ENCODE measurements at regions not wholly inside any gene's neighbourhood (a gene's known extent, or its start where the extent isn't known, plus 50 kb on each side); places are given as distances from the start of the nearest gene placed in this dataset.
"Not testable (repeated sequence)": the region's sequence is repeated elsewhere in the genome, so short reads cannot be mapped to it uniquely, and the experiment has no call there.

DNA sequence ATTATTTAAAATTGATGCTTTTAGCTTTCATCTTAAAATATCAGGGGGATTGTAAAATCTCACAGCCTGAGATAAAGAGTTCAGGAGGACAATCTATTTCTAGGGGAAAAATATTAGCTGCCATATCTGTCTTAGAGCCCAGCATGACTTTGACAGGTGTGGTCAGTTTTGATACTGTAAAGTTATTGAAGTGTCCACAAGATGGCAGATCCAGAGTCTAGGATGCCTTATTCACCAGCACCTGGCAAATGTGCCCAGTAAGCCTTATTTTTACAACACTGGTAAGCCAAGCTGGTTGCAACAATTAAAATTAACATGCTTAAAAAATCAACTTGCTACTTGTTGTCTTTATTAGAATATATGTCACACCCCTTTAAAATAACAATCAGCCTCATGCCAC is 579.3 kb downstream of the SH2D4B start:
- no peak for DNase-seq

DNA sequence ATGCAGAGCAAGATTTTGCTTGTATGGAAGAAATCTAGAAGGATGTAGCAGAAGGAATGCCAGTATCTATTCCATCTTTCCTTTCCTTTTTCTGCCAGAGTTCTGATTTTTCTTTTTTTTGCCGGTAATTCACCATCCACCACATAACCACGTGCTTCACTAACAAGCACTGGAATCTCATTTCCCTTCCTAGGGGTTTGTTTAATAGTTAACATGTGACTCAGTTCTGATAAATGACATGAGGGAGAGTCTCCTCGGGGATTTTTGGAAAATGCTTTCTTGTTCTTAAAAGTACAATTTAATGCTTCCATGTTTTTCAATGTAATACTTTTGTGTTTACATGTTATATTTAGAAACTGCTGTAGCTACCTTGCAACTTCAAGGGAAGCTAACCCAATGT is 590.2 kb downstream of the SH2D4B start:
- DNase-seq: no peak

DNA sequence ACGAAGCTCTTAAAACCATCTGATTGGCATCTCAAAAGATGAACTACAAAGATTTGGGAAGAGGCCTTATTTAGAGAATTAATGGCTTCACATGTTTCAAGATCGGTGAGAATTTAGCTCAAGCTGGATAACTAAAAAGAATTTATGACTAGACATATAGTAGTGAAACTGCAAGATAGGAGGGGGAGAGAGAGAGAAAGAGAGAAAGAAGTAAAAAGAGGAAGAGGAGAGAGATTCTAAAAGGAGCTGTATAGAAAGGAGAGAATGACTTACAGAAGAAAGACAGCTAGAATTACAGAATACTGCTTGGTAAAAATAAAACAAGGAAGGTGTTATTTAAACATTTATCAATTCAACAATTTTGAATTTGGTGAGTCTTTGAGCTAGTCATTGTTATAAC is 592.3 kb downstream of the SH2D4B start:
- no peak for DNase-seq

DNA sequence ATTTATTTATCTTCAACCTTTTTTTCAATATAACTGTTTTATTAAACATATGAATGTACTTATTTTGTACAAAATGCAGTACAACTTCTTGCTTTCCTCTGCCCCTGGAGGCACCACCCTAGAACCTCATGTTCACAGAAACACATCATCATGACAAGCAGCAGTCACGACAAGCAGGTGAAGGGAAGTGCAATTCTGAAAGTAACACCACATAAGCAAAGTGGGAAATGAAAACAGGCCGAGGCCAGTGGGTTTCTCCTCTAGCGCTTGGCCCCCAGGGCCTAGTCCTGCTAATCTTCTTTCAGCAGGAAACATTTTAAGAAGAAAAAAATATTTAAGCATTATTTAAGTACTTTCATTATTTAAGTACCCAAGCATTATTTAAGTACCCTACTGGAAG is 598.1 kb downstream of the SH2D4B start:
- DNase-seq: no peak

DNA sequence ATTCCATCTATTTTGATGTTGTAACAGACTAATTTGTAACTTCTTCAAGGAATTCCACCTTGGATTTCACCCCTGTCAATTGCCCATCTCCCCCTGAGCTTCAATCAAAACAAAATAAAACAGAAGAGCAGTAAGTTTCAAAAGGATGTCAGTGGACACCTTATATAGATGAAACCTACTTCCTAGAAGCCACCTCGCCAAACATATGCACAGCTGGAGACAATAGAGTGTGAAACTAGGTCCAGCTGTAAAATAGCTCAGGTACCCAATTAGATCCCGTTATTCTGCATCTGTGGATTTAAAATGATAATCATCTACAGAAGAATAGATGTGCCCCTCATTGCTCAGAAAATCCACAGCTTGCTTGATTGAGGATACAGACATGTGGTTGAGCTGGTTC is 598.6 kb downstream of the SH2D4B start:
- no peak for DNase-seq

DNA sequence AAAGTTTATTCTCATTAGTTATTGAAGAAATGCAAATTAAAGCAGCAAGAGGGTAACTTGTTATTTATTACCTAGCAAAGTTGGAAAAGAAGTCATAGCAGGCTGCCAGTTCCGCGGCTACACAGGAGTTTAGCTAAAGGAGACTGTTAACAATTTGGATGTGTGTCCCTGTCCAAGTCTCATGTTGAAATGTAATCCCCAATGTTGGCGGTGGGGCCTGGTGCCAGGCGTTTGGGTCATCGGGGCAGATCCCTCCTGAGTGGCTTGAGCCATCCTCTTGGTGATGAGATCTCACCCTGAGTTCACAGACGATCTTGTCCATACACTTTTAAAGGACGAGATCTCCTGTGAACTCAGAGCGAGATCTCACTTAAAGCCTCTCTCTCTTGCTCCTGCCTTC is 608.3 kb downstream of the SH2D4B start:
- DNase-seq: no peak

DNA sequence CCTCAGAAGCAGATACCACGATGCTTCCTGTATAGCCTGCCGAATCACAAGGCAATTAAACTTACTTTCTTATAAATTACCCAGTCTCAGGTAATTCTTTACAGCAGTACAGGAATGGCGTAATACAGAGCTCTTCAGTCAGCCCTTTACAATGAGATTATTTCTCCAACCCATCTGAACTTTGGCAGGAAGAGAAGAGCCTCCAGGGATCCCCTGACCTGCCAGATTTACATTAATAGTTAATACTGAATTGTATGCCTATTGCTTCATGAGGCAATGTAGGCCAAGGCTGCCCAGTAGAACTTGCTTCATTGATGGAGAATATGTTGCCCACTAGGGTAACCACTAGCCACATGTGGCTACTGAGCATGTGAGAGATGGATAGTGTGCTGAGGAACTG is 608.7 kb downstream of the SH2D4B start:
- no peak for DNase-seq

DNA sequence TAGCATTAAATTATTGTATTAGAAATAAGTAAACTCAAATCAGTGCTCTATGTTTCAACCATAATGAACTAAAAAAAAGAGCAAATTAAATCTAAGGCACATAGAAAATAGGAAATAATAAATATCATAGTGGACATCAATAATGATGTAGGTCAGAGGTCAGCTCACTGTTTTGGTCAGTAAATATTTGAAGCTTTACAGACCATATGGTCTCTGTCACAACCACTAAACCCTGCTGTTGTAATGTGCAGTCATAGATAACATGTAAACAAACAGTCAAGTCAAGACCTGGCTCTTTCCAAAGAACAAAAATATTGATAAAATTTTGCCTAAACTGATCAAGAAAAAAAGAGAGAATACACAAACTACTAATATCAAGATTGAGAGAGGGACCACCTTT is 615.0 kb downstream of the SH2D4B start:
- DNase-seq: no peak

DNA sequence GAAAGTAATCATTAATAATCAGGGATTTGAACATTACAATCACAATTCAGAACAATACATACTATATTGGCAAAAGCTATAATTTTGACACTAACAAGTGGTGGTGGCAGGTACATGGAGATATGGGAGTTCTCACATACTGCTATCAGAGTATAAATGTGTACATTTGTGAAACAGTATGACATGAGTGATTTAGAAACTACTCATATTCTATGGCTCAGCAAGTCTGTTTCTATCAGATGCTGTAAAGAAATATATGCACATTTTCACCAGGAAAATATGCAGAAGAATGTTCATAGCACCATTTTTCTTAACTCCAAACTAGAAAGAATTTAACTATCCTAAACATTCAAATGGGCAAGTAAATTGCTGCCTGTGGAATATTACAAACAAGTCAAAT is 620.0 kb downstream of the SH2D4B start:
- DNase-seq: no peak

DNA sequence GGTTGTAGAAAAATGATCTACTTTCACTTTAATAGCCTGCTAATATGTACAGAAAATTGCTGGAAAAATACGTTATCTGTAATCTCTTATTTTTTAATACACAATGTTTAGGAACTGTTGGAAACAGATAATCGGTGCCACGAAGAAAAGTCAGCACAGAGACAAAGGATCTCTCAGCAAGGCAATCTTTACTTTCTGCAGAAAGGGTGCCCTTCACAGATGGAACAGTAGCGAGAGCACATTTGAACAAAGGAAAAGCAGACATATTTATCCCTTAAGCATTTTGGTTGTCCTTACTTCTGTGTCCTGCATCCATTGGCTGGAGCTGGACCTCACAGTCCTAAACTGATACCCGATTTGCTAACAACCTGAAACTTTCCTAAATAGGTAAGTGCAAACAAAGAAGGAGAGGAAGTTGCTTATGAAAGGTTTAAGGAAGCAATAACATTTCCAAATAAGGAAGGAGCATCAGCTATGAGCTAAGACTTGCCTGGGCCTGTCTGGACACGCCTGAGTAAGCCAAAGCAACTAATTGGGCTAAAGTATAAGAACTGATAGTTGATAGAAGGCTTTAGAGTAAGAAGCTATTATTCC is 640.0 kb downstream of the SH2D4B start:
- no peak for DNase-seq

DNA sequence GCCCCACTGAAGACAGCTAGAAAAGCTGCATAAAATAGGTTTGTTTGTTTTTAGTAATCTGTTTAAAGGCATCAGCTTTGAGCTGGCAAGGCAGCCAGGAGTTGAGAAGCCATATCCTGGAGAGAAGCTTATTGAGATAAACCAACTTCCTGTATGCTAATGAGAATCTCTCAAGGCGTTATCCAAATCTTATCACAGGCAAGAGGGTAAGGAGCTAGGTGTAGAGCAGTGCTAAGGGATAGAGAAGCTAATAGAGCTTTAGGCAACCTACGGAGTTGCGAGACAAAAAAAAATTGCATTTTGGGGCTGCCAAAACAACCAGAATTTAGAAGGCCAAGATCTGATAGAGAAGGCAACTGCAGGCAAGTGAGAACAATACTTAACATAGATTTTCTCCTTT is 641.6 kb downstream of the SH2D4B start:
- no peak for DNase-seq

DNA sequence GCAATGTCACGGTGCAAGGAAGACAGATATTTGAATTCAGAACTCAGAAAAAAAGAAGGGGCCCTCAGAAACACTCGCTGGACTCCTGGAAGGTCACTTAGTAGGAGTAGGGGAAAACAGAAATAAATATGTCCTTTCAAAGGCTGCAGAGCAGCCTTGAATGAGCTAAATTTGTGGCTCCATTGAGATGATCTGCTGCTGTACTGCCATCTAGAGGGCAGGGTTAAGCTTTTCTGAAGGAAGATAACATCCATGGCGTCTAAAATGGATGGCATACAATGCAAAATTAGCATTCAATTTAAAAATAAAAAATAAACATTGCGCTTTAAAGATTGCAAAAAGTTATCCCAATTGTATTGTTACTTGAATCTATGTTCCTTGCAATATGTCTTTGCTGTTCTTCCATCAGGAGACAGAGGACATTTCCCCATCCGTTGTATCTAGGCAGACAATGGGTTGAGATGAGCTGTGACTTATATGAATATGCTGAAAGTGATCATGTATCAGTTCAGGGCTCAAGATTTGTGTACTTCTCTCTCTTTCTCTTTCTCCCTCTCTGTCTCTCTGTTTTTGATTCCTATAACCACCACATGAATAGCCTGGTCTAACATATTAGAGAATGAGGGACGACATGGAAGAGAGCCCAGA is 642.2 kb downstream of the SH2D4B start:
- DNase-seq: no peak

DNA sequence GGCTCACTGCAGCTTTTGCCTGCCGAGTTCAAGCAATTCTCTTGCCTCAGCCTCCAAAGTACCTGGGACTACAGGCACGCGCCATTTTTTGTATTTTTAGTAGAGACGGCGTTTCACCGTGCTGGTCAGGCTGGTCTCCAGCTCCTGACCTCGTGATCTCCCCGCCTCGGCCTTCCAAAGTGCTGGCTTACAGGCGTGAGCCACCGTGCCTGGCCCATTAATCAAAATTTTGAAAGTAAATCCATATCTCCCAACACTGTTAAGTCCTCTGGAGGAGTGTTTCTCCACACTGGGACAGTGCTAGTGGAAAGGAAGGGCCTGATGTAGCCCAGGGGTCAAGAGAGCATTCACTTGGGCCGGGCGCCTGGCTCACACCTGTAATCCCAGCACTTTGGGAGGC is 644.6 kb downstream of the SH2D4B start:
- no peak for DNase-seq

DNA sequence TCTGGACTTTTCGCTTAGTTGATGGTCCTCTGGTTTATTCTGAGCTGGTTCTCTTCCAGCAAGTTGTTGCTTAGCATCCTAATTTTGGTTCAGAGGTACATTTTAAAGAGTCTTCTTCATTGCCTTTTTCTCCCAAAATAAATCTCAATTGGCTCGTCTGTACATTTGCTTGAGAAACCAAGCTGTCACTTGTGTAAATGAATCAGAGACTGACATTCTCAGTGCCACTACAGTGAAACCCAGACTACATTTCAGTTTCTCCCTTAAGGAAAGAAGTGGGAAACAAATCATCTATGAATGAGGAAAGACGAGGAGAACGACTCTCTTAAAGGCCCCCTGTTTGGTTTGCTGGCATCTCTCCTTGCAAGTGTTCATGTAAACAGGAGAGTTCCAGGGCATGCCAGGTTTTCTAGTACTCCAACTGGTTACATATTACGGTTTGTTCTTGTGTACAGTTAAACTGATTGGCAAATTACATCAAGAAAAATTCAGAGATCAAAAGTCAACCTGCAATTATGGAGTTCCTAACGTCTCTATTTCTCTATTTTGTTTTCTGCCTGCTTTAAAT is 654.6 kb downstream of the SH2D4B start:
- no peak for DNase-seq

DNA sequence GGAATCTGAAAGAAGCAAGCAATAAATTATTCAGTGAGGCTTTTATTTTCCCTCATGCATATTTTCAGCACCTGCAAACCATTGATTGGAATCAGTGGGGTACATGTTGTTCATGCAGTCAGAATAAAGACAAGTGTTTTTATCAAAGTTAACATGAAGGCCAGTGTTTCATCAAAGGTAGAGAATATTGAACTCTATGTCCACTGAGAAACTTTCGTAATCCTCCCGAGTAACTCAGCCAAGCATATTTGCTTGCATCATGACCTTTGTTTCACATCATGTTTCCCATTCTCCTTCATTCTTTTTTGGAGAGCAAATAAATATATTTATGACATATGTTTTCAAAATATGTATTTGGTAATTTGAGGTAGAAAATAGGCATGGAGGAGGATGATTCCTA is 663.1 kb downstream of the SH2D4B start:
- DNase-seq: no peak

DNA sequence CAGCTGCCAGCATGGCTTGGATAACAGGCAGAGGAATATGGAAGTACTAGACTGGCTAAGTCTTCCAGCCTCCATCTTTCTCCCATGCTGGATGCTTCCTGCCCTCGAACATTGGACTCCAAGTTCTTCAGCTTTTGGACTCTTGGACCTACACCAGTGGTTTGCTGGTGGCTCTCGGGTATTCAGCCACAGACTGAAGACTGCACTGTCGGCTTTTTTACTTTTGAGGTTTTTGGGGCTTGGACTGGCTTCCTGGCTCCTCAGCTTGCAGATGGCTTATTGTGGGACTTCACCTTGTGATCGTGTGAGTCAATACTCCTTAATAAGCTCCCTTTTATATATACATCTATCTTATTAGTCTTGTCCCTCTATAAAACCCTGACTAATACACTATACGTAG is 667.6 kb upstream of the NRG3 start:
- not testable (repeated sequence) for DNase-seq

DNA sequence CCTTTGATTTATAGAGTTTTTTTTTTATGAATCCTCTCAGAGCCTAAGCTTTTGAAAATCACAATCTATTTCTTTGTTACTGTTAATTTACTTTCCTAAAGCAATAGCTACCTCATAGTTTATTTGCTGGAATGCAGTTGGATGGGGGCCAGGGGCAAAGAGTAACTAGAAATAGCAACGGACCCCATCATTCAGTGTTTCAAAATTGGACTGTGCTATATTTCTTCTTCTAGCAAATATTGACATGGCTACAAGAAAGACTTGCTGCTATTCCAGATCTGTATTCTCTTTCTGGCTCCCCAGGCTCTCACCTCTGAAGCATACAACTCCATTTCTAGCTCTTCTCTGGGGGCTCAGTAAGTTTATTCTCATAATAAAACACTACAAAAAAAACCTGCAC is 661.6 kb upstream of the NRG3 start:
- DNase-seq: no peak

DNA sequence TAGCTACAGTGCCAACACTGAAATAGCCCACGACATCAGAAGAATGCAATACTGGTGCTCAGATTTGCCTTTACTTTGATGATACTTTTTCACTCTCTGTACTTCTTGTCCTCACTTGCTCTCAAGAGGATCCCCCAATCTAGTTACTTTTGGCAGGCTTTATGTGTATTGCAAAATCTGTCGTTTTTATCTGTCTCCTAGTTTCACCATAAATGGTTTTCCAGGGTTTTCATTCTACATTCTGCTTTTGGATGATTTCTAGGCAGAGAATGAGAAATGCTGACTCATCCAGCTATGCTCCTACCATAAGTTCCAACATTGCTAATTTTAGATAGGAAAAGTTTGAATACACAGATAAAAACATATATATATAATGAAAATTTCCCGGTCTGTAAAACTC is 659.5 kb upstream of the NRG3 start:
- DNase-seq: no peak

DNA sequence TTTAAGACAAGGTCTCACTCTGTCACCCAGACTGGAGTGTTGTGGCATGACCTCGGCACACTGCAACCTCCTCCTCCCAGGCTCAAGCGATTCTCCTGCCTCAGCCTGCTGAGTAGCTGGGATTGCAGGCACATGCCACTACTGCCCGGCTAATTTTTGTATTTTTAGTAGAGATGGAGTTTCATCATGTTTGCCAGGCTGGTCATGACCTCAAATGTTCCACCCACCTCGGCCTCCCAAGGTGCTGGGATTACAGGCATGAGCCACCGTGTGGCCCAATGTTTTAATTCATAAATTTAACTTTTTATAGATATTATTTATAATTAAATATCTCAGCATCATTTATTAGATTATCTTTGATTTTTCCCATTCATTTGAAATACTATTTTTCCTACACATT is 658.0 kb upstream of the NRG3 start:
- no peak for DNase-seq

DNA sequence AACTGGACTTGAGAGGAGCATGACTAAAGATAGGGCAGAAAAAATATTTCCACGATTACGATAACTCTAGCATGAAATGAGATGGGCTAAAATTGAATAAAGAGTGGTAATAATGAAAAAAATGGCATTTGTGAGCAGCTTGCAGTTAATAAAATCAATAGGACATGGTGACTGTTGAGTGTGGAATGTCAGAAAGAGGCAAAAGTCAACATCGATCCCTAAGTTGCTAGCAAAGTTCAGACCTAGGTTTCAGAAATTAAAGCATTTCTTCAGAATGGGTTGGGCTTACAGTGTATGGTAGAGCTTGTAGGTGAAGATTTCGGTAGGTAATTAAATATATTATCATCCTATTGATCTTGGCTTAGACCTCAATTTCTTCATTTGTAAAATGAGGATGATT is 656.7 kb upstream of the NRG3 start:
- no peak for DNase-seq

DNA sequence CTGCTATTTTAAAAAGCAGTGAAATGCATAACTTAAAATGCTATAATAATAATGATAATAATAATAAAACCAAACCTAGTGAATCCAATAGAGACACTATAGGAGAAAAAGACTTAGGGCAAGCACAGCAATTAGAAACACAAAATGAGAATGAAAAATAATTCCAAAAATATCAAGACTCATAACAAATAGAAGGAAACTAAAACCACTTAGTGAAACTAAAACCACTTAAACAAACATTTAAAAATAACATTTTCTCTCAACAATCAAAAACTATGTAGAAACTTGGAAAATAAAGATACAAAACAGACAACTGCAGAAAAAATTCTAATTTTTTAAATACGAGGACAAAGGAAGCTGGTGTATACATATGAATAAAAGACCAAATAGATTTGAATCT is 655.2 kb upstream of the NRG3 start:
- DNase-seq: no peak

DNA sequence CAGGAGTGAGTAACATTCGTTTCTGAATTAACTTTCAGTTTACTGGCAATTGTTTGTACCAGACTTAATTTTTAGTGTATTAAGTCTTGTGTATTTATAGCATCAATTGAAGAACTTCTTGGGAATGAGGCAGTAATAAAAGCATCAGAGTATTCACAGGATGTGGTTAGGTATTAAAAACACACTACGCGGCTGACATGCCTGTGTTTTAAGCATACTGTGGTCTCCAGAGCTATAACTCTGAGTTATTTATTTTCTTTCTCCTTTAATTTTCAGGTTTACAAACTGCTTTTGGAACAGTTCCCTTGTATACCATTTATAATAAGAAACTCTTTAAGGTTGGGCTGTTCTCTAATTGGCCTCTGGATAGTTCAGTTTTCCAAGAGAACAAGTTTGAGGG is 626.1 kb upstream of the NRG3 start:
- no peak for DNase-seq

DNA sequence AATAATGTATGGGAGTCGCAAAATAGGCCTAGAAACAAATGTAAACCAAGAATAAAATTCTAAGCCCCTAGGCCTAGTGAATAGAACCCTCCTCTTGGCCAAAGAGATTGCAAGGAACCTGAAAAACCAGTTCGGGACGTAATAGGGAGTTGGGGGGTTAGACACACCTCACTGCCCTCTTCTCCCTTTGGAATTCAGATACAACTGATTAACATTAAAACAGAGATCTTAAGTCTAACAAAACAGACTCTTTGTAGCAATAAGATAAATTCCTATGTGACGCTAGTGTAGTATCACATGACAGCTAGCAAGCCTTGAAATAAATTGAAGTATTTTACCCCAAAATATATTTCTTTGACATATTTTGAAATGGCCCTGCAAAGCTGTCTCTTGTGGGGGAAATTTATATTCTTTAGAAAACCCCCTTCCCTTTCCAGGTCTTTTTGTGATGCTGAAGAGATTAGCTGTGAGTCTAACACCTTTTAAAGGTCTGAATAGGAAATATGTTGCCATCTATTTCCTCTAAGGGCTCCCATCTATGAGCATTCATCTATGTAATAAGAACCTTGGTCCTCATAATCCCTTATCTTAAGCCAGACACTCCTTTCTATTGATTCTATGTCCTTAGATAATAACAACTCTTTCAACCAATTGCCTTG is 623.4 kb upstream of the NRG3 start:
- no peak for DNase-seq

DNA sequence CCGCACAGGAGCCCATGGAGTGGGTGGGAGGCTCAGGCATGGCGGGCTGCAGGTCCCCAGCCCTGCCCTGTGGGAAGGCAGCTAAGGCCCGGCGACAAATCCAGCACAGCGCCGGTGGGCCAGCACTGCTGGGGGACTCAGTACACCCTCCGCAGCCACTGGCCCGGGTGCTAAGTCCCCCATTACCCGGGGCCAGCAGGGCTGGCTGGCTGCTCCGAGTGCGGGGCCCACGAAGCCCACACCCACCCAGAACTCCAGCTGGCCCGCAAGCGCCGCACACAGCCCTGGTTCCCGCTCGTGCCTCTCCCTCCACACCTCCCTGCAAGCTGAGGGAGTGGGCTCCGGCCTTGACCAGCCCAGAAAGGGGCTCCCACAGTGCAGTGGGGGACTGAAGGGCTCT is 610.0 kb upstream of the NRG3 start:
- DNase-seq: not testable (repeated sequence)

Measured in right kidney (tissue), 1 donor.